ENCODE measurements at regions not wholly inside any gene's neighbourhood (a gene's known extent, or its start where the extent isn't known, plus 50 kb on each side); places are given as distances from the start of the nearest gene placed in this dataset.
A peak's percentile ranks its signal among the peaks of the same experiment; 100 is the strongest.

DNA sequence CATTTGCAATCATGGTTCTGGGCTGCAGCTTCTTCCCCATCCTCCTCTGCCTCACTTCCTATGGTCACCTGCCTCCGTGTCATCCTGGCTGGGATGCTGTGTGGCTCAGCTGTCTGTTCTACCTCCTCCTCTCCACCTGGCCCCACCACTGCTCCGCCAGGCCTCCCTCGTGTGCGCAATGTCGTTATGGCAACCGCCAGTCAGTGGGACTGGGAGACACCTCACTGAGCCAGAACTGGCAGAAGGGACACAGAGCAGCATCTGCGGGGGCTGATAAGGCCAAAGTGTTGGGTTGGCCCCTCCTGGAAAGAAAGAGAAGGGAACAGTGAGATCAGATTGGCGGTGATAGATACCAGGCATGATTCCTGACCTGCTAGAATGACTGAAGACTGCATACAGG is 527.5 kb downstream of the INHBA start:
- Histone ChIP-seq H3K27ac (no peak overlapping the region), H3K4me3 (no peak overlapping the region), H3K27me3 (no peaks in the 10 kb centered on the region), H3K9me3 (ENCODE audit: low read depth) (no peaks in the 10 kb centered on the region), H3K36me3 (no peaks in the 10 kb centered on the region), H3K4me1 (ENCODE audit: low read depth) (no peaks in the 10 kb centered on the region)
- TF ChIP-seq, protein P1, sequence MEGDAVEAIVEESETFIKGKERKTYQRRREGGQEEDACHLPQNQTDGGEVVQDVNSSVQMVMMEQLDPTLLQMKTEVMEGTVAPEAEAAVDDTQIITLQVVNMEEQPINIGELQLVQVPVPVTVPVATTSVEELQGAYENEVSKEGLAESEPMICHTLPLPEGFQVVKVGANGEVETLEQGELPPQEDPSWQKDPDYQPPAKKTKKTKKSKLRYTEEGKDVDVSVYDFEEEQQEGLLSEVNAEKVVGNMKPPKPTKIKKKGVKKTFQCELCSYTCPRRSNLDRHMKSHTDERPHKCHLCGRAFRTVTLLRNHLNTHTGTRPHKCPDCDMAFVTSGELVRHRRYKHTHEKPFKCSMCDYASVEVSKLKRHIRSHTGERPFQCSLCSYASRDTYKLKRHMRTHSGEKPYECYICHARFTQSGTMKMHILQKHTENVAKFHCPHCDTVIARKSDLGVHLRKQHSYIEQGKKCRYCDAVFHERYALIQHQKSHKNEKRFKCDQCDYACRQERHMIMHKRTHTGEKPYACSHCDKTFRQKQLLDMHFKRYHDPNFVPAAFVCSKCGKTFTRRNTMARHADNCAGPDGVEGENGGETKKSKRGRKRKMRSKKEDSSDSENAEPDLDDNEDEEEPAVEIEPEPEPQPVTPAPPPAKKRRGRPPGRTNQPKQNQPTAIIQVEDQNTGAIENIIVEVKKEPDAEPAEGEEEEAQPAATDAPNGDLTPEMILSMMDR (IDR thresholded peaks at IDR 0.05; ENCODE audit: low read depth, low read length) = no peak
- no peak for DNase-seq (ENCODE audit: low read depth in 1 of 2, low spot score in 1 of 2)

DNA sequence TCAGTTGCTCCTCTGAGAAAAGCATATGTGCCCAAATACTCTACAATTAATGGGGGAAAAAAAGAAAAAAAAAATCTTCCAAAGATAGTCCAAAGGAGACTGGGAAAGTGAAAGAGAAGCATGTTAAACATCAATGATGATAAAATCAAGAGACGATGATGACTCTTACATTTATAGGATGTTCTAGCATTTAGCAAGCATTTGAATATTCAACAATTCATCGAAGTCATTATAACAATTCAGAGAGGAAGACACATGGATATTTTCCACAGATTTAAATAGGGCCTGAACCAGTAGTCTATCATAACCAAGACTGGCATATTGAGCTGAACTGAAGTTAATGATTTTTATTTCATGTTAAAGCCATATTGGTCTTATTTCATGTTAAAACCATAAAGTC is 528.4 kb downstream of the INHBA start:
- Histone ChIP-seq H3K27me3 (no peaks in the 10 kb centered on the region), H3K9me3 (ENCODE audit: low read depth) (no peaks in the 10 kb centered on the region), H3K27ac (no peak overlapping the region), H3K4me3 (no peak overlapping the region), H3K36me3 (no peaks in the 10 kb centered on the region), H3K4me1 (ENCODE audit: low read depth) (no peaks in the 10 kb centered on the region)
- TF ChIP-seq, protein P1 (IDR thresholded peaks at IDR 0.05; ENCODE audit: low read depth, low read length) = no peak
- no peak for DNase-seq (ENCODE audit: low read depth in 1 of 2, low spot score in 1 of 2)

DNA sequence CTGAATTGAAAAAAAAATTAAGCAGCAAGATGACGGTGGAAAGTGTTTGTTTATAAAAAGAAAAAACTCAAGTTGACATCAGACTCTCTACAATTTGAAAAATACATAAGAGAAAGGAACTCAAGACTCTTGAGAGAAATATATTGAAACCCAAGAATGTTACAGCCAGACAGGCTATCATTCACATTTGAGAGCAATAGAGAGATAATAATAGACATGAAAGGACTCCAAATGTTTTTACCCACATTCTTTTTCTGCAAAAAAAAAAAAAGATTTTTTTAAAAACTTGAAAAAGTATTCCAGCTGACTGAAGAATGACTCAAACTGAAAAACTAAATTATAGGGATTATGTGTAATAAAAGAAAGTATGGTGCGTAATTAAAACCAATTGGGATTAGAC is 532.4 kb downstream of the INHBA start:
- Histone ChIP-seq H3K4me1 (ENCODE audit: low read depth) (no peaks in the 10 kb centered on the region), H3K36me3 (no peaks in the 10 kb centered on the region), H3K9me3 (ENCODE audit: low read depth) (no peaks in the 10 kb centered on the region), H3K27me3 (no peaks in the 10 kb centered on the region), H3K27ac (no peak overlapping the region), H3K4me3 (no peak overlapping the region)
- DNase-seq (ENCODE audit: low read depth in 1 of 2, low spot score in 1 of 2) = no peak
- TF ChIP-seq, protein P1 (IDR thresholded peaks at IDR 0.05; ENCODE audit: low read depth, low read length) = no peak

DNA sequence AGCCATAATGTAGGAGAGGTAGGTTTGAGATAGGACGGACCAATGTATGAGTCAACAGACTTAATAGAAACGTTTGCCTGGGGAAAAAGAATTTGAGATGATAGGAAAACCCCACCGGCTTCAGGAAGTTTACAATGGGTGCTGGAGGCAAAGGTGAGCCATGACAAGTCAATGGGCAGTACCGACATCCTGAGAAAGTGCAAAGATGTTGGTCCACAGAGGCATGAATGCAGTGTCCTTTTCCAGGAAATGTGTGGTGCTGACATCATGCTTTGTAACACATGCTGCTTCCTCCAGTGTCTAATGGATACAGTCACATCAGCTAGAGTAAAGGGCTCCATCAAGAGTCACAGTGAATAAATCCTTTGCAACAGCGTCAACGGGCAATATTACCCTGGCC is 533.6 kb downstream of the INHBA start:
- no peak for DNase-seq (ENCODE audit: low read depth in 1 of 2, low spot score in 1 of 2)
- H3K27ac ChIP-seq = no peak overlapping the region
- H3K4me1 ChIP-seq (ENCODE audit: low read depth) = no peaks in the 10 kb centered on the region
- TF ChIP-seq, protein P1 (IDR thresholded peaks at IDR 0.05; ENCODE audit: low read depth, low read length) = no peak
- no peaks in the 10 kb centered on the region for H3K27me3 ChIP-seq
- H3K4me3 ChIP-seq = no peak overlapping the region
- H3K9me3 ChIP-seq (ENCODE audit: low read depth) = no peaks in the 10 kb centered on the region
- H3K36me3 ChIP-seq = no peaks in the 10 kb centered on the region

DNA sequence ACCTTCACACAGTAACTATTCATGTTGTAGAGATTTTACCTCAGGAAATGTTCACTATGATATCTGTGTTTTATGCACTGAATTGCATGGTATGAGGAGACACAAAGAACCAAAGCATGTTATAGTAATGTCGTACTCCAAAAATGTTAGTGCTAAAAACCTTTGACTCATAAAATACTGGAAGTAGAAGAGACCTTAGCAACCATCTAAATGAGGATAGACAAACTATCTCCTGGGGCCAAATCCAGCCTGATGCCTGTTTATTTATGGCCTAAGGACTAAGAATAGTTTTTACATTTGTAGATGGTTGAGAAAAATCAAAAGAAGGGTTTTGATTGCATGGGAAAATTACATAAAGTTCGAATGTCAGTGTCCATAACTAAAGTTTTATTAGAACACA is 535.1 kb downstream of the INHBA start:
- Histone ChIP-seq H3K27ac (no peak overlapping the region), H3K27me3 (no peaks in the 10 kb centered on the region), H3K4me3 (no peak overlapping the region), H3K4me1 (ENCODE audit: low read depth) (no peaks in the 10 kb centered on the region), H3K9me3 (ENCODE audit: low read depth) (no peaks in the 10 kb centered on the region), H3K36me3 (no peaks in the 10 kb centered on the region)
- no peak for DNase-seq (ENCODE audit: low read depth in 1 of 2, low spot score in 1 of 2)
- TF ChIP-seq, protein P1 (IDR thresholded peaks at IDR 0.05; ENCODE audit: low read depth, low read length) = no peak

DNA sequence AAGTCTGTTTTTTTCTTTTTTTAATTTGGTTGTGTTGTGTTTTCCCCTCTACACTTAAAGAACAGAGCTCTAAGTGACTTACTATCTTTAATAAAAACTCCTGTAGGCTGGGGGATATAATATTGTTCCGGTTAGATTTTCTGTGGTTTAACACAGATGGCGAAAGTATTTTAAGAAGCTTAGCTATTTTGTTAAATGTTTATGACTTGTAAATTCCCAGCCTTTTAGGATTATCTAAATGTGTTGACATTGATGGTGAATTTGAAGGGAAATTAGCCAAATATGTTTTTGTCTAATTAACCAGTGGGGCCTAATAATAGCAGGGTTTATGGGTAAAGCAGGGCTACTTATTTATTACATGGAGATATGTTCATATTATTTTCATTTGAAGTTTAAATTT is 538.5 kb downstream of the INHBA start:
- H3K36me3 ChIP-seq = no peaks in the 10 kb centered on the region
- H3K9me3 ChIP-seq (ENCODE audit: low read depth) = no peaks in the 10 kb centered on the region
- H3K27ac ChIP-seq = no peak overlapping the region
- H3K4me3 ChIP-seq = no peak overlapping the region
- H3K27me3 ChIP-seq = no peaks in the 10 kb centered on the region
- H3K4me1 ChIP-seq (ENCODE audit: low read depth) = no peaks in the 10 kb centered on the region
- DNase-seq (ENCODE audit: low read depth in 1 of 2, low spot score in 1 of 2) = peak in 1 of 2 donors; percentile 8
- TF ChIP-seq, protein P1 (IDR thresholded peaks at IDR 0.05; ENCODE audit: low read depth, low read length) = no peak
